Mesenchymal stem cell (in vitro differentiated cells and primary cell): ENCODE measurements at regions not wholly inside any gene's neighbourhood (a gene's known extent, or its start where the extent isn't known, plus 50 kb on each side); places are given as distances from the start of the nearest gene placed in this dataset.
"Not testable (repeated sequence)": the region's sequence is repeated elsewhere in the genome, so short reads cannot be mapped to it uniquely, and the experiment has no call there.

Experiments used
- DNase-seq: peaks from one replicate; pipeline ENCODE4 v3.0.0-alpha.2; 2013
- H2AFZ ChIP-seq: one replicate; pipeline ENCODE4 v1.6.1; 2013; ENCODE audit warnings: low read depth, mild to moderate bottlenecking, control low read depth, inconsistent platforms, low read length, moderate library complexity
- H2AK5ac ChIP-seq: 2 replicates; pipeline ENCODE4 v1.6.1; 2013; ENCODE audit warnings: low read length, moderate library complexity, mild to moderate bottlenecking, inconsistent platforms; ENCODE audit not compliant: severe bottlenecking
- H2BK120ac ChIP-seq: one replicate; pipeline ENCODE4 v1.6.1; 2013; ENCODE audit warnings: low read depth, mild to moderate bottlenecking, inconsistent platforms, low read length, moderate library complexity
- H2BK12ac ChIP-seq, 2 experiments: one replicate each; pipeline ENCODE4 v1.6.1; 2013; ENCODE audit warnings: inconsistent platforms in 2 of 2, low read length in 2 of 2, mild to moderate bottlenecking in 2 of 2, moderate library complexity in 2 of 2, control low read depth in 1 of 2
- H2BK15ac ChIP-seq: one replicate; pipeline ENCODE4 v1.6.1; 2013; ENCODE audit warnings: mild to moderate bottlenecking, low read depth, inconsistent platforms; ENCODE audit not compliant: poor library complexity, severe bottlenecking
- H2BK5ac ChIP-seq: 2 replicates; pipeline ENCODE4 v1.6.1; 2013; ENCODE audit warnings: low read depth, mild to moderate bottlenecking, low read length, control low read depth, inconsistent platforms; ENCODE audit not compliant: poor library complexity, severe bottlenecking
- H3K14ac ChIP-seq, 2 experiments: one replicate each; pipeline ENCODE4 v1.6.1; 2013; ENCODE audit warnings: inconsistent platforms in 2 of 2, low read length in 2 of 2, control low read depth in 1 of 2, mild to moderate bottlenecking in 1 of 2, moderate library complexity in 1 of 2
- H3K18ac ChIP-seq, 2 experiments: one replicate each; pipeline ENCODE4 v1.6.1; 2013; ENCODE audit warnings: inconsistent platforms in 2 of 2, low read length in 2 of 2, control low read depth in 1 of 2, low read depth in 1 of 2, mild to moderate bottlenecking in 1 of 2
- H3K23ac ChIP-seq, 2 experiments: one replicate each; pipeline ENCODE4 v1.6.1; 2013; ENCODE audit warnings: inconsistent platforms in 2 of 2, low read length in 2 of 2, mild to moderate bottlenecking in 2 of 2, moderate library complexity in 2 of 2, control low read depth in 1 of 2
- H3K27ac ChIP-seq: 2 replicates; pipeline ENCODE4 v1.5.1; 2013; ENCODE audit warnings: mild to moderate bottlenecking, moderate library complexity, low read length, control low read depth, inconsistent platforms; ENCODE audit not compliant: poor library complexity, severe bottlenecking
- H3K27me3 ChIP-seq, 2 experiments: 2 replicates each; pipeline versions ENCODE4 v1.6.1 to v1.7.0; 2013; ENCODE audit warnings: low read length in 2 of 2, mild to moderate bottlenecking in 2 of 2, moderate library complexity in 2 of 2, control low read depth in 1 of 2, inconsistent platforms in 1 of 2; ENCODE audit not compliant: control insufficient read depth in 1 of 2, insufficient read depth in 1 of 2
- H3K36me3 ChIP-seq, 2 experiments: 2 replicates each; pipeline versions ENCODE4 v1.6.1 to v1.7.0; 2013; ENCODE audit warnings: low read length in 2 of 2, control low read depth in 1 of 2, inconsistent platforms in 1 of 2, low read depth in 1 of 2, mild to moderate bottlenecking in 1 of 2; ENCODE audit not compliant: insufficient read depth in 2 of 2, control insufficient read depth in 1 of 2
- H3K4ac ChIP-seq, 2 experiments: one replicate each; pipeline ENCODE4 v1.6.1; 2013; ENCODE audit warnings: inconsistent platforms in 2 of 2, low read length in 2 of 2, mild to moderate bottlenecking in 2 of 2, moderate library complexity in 2 of 2, control low read depth in 1 of 2, low read depth in 1 of 2
- H3K4me1 ChIP-seq: 2 replicates; pipeline ENCODE4 v1.6.1; 2013; ENCODE audit warnings: low read depth, low read length, control low read depth; ENCODE audit not compliant: control insufficient read depth, insufficient read depth
- H3K4me2 ChIP-seq: 2 replicates; pipeline ENCODE4 v1.6.1; 2013; ENCODE audit warnings: low read length, mild to moderate bottlenecking, inconsistent platforms; ENCODE audit not compliant: poor library complexity, severe bottlenecking
- H3K4me3 ChIP-seq, 2 experiments: 2 replicates each; pipeline versions ENCODE4 v1.5.1 to v1.7.0; 2013; ENCODE audit warnings: low read length in 2 of 2, mild to moderate bottlenecking in 2 of 2, control low read depth in 1 of 2, low read depth in 1 of 2; ENCODE audit not compliant: insufficient read depth in 1 of 2
- H3K79me1 ChIP-seq: replicated peaks from 2 replicates; pipeline ENCODE4 v1.6.1; 2013; ENCODE audit warnings: mild to moderate bottlenecking, control low read depth, low read length, inconsistent platforms; ENCODE audit not compliant: poor library complexity, severe bottlenecking
- H3K9ac ChIP-seq: 2 replicates; pipeline ENCODE4 v1.7.0; 2013; ENCODE audit warnings: mild to moderate bottlenecking, low read length, moderate library complexity
- H3K9me3 ChIP-seq: 2 replicates; pipeline ENCODE4 v1.7.0; 2013; ENCODE audit warnings: mild to moderate bottlenecking, low read length; ENCODE audit not compliant: control insufficient read depth
- H4K8ac ChIP-seq: one replicate; pipeline ENCODE4 v1.6.1; 2013; ENCODE audit warnings: inconsistent platforms, mild to moderate bottlenecking, low read length, moderate library complexity
- H4K91ac ChIP-seq: one replicate; pipeline ENCODE4 v1.6.1; 2013; ENCODE audit warnings: mild to moderate bottlenecking, low read length, inconsistent platforms
- WGBS: methylation state at CpG from one replicate; pipeline ENCODE4 v1.1.7; 2013; ENCODE audit warnings: mixed read lengths; 5-methylcytosine and 5-hydroxymethylcytosine counted together

GRCh38 chr7:131626643-131627042 is 70.2 kb upstream of the PODXL start:
- Histone ChIP-seq H3K79me1 (no peaks in the 10 kb centered on the region), H3K18ac (peak overlapping the region in 1 of 2 experiments; percentile 9), H4K91ac (peak overlapping the region; percentile 31), H3K23ac (no peak overlapping the region), H3K14ac (no peak overlapping the region), H2AFZ (no peak overlapping the region), H2AK5ac (no peak overlapping the region), H4K8ac (no peak overlapping the region), H3K9me3 (no peaks in the 10 kb centered on the region), H3K36me3 (no peaks in the 10 kb centered on the region), H3K4me3 (no peak overlapping the region), H3K4ac (no peak overlapping the region), H2BK12ac (peak overlapping the region in 1 of 2 experiments; percentile 35), H3K27me3 (no peaks in the 10 kb centered on the region), H2BK120ac (no peak overlapping the region), H3K27ac (no peak overlapping the region), H2BK5ac (no peak overlapping the region), H2BK15ac (peak overlapping the region; percentile 68), H3K4me2 (no peak overlapping the region), H3K4me1 (peaks cover 31% of the 10 kb centered on the region), H3K9ac (no peak overlapping the region)
- no peak for DNase-seq
- WGBS, result 93% methylated on average over 5 of the region's 6 CpGs

GRCh38 chr7:131625817-131626372 is 69.5 kb upstream of the PODXL start:
- Histone ChIP-seq H3K9me3 (no peaks in the 10 kb centered on the region), H3K27me3 (no peaks in the 10 kb centered on the region)

GRCh38 chr7:131625345-131625744 is 68.9 kb upstream of the PODXL start:
- Histone ChIP-seq H3K27ac (peak overlapping the region; percentile 43), H3K4me1 (peaks cover 37% of the 10 kb centered on the region), H3K18ac (peak overlapping the region in 1 of 2 experiments; percentile 13), H2BK120ac (peak overlapping the region; percentile 2)
- H3K4me3 ChIP-seq, H3K9ac ChIP-seq, H4K91ac ChIP-seq, DNase-seq, H3K79me1 ChIP-seq, H2BK12ac ChIP-seq, H3K36me3 ChIP-seq, H2AFZ ChIP-seq, H3K4ac ChIP-seq, H2BK5ac ChIP-seq, H3K23ac ChIP-seq, H3K27me3 ChIP-seq, H3K9me3 ChIP-seq, H3K4me2 ChIP-seq, H2BK15ac ChIP-seq, H2AK5ac ChIP-seq, H4K8ac ChIP-seq, H3K14ac ChIP-seq: not testable (repeated sequence)
- WGBS, result 88% methylated on average over 9 of the region's 9 CpGs

More at GRCh38 chr7:131625817-131626372, 69.5 kb upstream of the PODXL start:
- H3K4ac ChIP-seq, result peak overlapping the region in 1 of 2 experiments; percentile 57
- H2AK5ac ChIP-seq, result peak overlapping the region; percentile 52
- no peaks in the 10 kb centered on the region for H3K36me3 ChIP-seq
- peak overlapping the region; percentile 60 for H2AFZ ChIP-seq
- H3K4me3 ChIP-seq, result peak overlapping the region in 1 of 2 experiments; percentile 48
- 13% methylated on average over 10 of the region's 12 CpGs for WGBS
- peak overlapping the region; percentile 26 to 71 for H3K18ac ChIP-seq
- peak overlapping the region; percentile 82 for H4K91ac ChIP-seq
- H4K8ac ChIP-seq, result peak overlapping the region; percentile 59
- H3K14ac ChIP-seq, result no peak overlapping the region
- peaks cover 35% of the 10 kb centered on the region for H3K4me1 ChIP-seq
- peak overlapping the region; percentile 78 for H2BK15ac ChIP-seq
- no peak overlapping the region for H2BK5ac ChIP-seq
- no peaks in the 10 kb centered on the region for H3K79me1 ChIP-seq
- H3K4me2 ChIP-seq, result peak overlapping the region; percentile 7
- peak overlapping the region; percentile 2 for H2BK120ac ChIP-seq
- H3K9ac ChIP-seq, result peak overlapping the region; percentile 34
- H3K23ac ChIP-seq, result peak overlapping the region in 1 of 2 experiments; percentile 17
- peak; percentile 85 for DNase-seq
- H3K27ac ChIP-seq, result peak overlapping the region; percentile 70
- H2BK12ac ChIP-seq, result peak overlapping the region; percentile 78 to 85

GRCh38 chr7:131624536-131624935 is 68.1 kb upstream of the PODXL start:
- no peak overlapping the region for H2BK5ac ChIP-seq
- H4K8ac ChIP-seq, result no peak overlapping the region
- no peak overlapping the region for H3K18ac ChIP-seq
- no peak overlapping the region for H2AK5ac ChIP-seq
- H3K27ac ChIP-seq, result no peak overlapping the region
- H3K9me3 ChIP-seq, result no peaks in the 10 kb centered on the region
- H3K79me1 ChIP-seq, result no peaks in the 10 kb centered on the region
- H2BK15ac ChIP-seq, result peak overlapping the region; percentile 19
- 82% methylated on average over 5 of the region's 7 CpGs for WGBS
- DNase-seq, result no peak
- H3K4me3 ChIP-seq, result no peak overlapping the region
- H3K36me3 ChIP-seq, result no peaks in the 10 kb centered on the region
- no peak overlapping the region for H3K23ac ChIP-seq
- H3K14ac ChIP-seq, result no peak overlapping the region
- H3K4me1 ChIP-seq, result peaks cover 36% of the 10 kb centered on the region
- H3K9ac ChIP-seq, result no peak overlapping the region
- H3K27me3 ChIP-seq, result no peaks in the 10 kb centered on the region
- no peak overlapping the region for H4K91ac ChIP-seq
- peak overlapping the region in 1 of 2 experiments; percentile 49 for H2BK12ac ChIP-seq
- peak overlapping the region in 1 of 2 experiments; percentile 20 for H3K4ac ChIP-seq
- no peak overlapping the region for H2AFZ ChIP-seq
- H3K4me2 ChIP-seq, result no peak overlapping the region
- no peak overlapping the region for H2BK120ac ChIP-seq
